HG03432 (cell line): ENCODE measurements at regions not wholly inside any gene's neighbourhood (a gene's known extent, or its start where the extent isn't known, plus 50 kb on each side); places are given as distances from the start of the nearest gene placed in this dataset.
"Not testable (repeated sequence)": the region's sequence is repeated elsewhere in the genome, so short reads cannot be mapped to it uniquely, and the experiment has no call there.

Experiments
- ATAC-seq: cut with Tn5 transposase; IDR thresholded peaks from one replicate; pipeline ENCODE4 v1.9.1; 2021; ENCODE audit warnings: mild to moderate bottlenecking, moderate library complexity; ENCODE audit not compliant: unreplicated experiment

GRCh38 chr2:208673631-208674030 is 267.0 kb downstream of the PTH2R start:
- no peak for ATAC-seq

GRCh38 chr2:208674919-208675318 is 268.3 kb downstream of the PTH2R start:
- ATAC-seq = no peak

DNA sequence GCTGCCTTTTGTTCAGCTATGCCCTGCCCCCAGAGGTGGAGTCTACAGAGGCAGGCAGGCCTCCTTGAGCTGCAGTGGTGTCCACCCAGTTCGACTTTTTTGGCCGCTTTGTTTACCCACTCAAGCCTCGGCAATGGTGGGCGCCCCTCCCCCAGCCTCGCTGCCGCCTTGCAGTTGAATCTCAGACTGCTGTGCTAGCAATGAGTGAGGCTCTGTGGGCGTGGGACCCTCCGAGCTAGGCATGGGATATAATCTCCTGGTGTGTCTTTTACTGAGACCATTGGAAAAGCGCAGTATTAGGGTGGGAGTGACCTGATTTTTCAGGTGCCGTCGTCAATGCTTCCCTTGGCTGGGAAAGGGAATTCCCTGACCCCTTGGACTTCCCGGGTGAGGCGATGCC is 279.3 kb downstream of the PTH2R start:
- not testable (repeated sequence) for ATAC-seq

GRCh38 chr2:208686665-208687064 is 280.1 kb downstream of the PTH2R start:
- no peak for ATAC-seq

- not testable (repeated sequence) for ATAC-seq
These were observed 281.1 kb downstream of the PTH2R start for GRCh38 chr2:208687720-208688119.

- no peak for ATAC-seq
These were observed 291.5 kb downstream of the PTH2R start for GRCh38 chr2:208698114-208698513.

- ATAC-seq = no peak
These were observed 301.9 kb downstream of the PTH2R start for GRCh38 chr2:208708486-208708885.

DNA sequence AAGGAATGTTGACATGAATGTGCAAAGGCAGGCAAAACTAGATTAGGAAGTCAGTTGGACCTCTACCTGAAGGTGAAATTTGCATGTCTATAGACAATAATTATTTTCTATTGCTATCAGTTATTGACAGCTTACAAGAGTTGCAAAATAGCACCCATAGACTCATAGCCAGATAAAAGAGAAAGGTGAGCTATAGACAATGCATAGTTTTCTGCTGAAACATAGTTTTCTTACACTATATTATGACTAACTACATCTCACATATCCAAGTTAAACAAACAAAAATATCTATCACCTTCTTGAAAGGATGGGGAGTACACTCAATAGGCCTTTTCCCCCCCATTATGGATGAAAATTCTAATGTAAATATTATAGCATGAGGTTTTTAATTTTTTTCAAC is 305.0 kb downstream of the PTH2R start:
- no peak for ATAC-seq

- ATAC-seq = no peak
These were observed 306.6 kb downstream of the PTH2R start for GRCh38 chr2:208713066-208713745.

GRCh38 chr2:208718828-208719227 is 312.2 kb downstream of the PTH2R start:
- no peak for ATAC-seq

GRCh38 chr2:208722731-208723130 is 316.1 kb downstream of the PTH2R start:
- ATAC-seq = no peak

DNA sequence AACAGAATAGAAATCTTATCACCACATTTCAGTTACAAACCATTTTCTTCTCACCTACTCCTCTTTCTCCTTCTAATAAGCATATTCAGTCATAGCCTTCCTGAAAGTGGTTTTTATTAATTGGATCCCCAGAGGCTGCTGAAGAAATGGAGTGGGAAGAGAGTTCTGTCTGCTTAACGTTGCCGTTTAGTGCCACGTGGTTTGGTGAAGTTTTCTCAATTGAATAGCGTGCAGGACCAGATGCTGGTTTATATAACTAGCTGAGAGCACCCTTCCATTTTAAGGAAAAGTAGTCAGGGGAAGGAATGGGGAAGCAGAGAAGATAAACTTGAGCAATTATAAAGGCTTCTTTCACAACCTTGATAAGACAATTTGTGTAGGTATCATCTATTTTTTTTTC is 318.7 kb downstream of the PTH2R start:
- no peak for ATAC-seq

DNA sequence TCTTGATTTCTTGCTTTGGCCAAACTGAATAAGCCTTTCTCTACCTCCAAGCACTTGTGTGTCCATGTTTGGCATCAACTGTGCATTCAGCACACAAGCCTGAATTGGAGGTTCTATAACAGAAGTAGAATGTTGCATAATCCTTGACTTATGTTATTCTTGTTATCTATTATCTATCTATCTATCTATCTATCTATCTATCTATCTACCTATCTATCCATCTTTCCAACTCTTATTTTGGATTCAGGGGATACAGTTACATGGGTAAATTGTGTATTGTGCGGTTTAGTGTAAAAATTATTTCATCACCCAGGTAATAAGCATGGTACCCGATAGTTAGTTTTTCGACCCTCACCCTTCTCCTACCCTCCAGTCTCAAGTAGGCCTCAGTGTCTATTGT is 319.6 kb downstream of the PTH2R start:
- no peak for ATAC-seq

GRCh38 chr2:208751663-208752415 is 345.2 kb downstream of the PTH2R start:
- not testable (repeated sequence) for ATAC-seq

- ATAC-seq = no peak
These were observed 350.8 kb downstream of the PTH2R start for GRCh38 chr2:208757364-208757763.

GRCh38 chr2:208773074-208773473 is 366.5 kb downstream of the PTH2R start:
- not testable (repeated sequence) for ATAC-seq

DNA sequence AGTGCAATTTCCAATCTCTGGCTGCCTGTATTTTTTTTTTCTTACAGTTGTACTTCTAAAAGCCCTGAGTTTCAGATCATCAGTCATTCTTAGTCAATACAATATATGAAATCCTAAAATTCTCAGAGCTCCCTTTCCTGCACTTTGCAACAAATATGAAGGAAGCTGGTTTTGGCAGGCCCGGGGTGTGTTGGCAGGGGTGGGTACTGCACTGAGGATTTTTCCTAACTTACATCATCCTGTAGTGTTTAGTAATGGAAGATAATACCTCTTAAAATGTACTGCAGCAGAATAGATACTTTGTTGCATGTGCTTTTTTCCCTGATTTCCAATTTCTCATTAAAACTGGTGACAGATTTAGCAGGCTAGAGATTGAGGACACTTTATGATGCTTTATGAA is 374.6 kb downstream of the PTH2R start:
- no peak for ATAC-seq

- ATAC-seq = no peak
These were observed 375.5 kb downstream of the PTH2R start for GRCh38 chr2:208782097-208782496.

DNA sequence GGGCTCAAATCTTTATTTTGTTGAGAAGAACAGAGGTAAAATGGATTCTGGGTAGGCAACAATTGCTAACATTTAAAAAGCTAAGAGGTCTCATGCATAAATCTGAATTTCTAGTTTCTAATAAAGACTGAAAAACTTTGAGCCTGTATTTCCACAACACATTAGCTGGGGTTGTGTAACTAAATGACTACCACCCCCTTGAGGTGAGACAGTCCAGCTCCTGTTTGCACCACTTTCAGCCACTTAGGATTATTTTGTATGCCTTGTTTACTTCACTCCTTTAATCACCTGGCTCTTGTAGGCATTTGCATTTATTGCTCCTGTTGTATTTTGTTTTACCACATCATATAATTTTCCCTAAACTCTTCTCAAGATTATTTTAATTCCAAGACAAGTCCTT is 376.6 kb downstream of the PTH2R start:
- no peak for ATAC-seq

- not testable (repeated sequence) for ATAC-seq
These were observed 378.2 kb downstream of the PTH2R start for GRCh38 chr2:208784774-208785173.

- ATAC-seq = no peak
These were observed 384.7 kb downstream of the PTH2R start for GRCh38 chr2:208791257-208791656.

DNA sequence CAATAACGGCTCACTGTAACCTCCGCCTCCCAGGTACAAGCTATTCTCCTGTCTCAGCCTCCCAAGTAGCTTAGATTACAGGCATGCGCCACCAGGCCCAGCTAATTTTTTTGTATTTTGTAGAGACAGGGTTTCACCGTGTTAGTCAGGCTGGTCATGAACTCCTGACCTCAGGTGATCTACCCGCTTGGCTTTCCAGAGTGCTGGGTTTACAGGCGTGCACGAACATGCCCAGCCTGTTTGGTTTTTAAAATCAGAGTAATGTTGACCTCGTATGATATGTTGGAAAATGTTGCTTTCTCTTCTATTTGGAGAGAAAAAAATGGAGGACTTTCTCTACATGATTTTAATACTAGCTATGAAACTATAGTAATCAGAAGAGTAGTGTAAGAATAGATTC is 386.2 kb downstream of the PTH2R start:
- no peak for ATAC-seq
